GM10266 (cell line): ENCODE measurements at regions not wholly inside any gene's neighbourhood (a gene's known extent, or its start where the extent isn't known, plus 50 kb on each side); places are given as distances from the start of the nearest gene placed in this dataset.

Experiments
- DNase-seq: peaks from one replicate; pipeline ENCODE4 v3.0.0; 2012; ENCODE audit errors: extremely low spot score
- CTCF ChIP-seq: IDR thresholded peaks from 2 replicates; pipeline ENCODE4 v1.5.1; 2012; ENCODE audit warnings: mild to moderate bottlenecking, low read depth; ENCODE audit not compliant: control insufficient read depth, insufficient read depth; ENCODE audit errors: missing control alignments

- no peak for TF ChIP-seq CTCF
- no peak for DNase-seq
Measured at GRCh38 chr5:2983583-2984300, 232.3 kb upstream of the IRX2 start.

GRCh38 chr5:2981652-2982051 is 230.2 kb upstream of the IRX2 start:
- TF ChIP-seq CTCF, result no peak
- DNase-seq, result no peak

- TF ChIP-seq CTCF, result no peak
- DNase-seq, result no peak
Measured at GRCh38 chr5:2981035-2981434, 229.6 kb upstream of the IRX2 start.

- no peak for DNase-seq
Measured at GRCh38 chr5:2960294-2960693, 208.8 kb upstream of the IRX2 start.

GRCh38 chr5:2958976-2959375 is 207.5 kb upstream of the IRX2 start:
- TF ChIP-seq CTCF, result no peak
- no peak for DNase-seq

More at GRCh38 chr5:2960294-2960693, 208.8 kb upstream of the IRX2 start:
- TF ChIP-seq CTCF, result no peak

GRCh38 chr5:2948875-2949274 is 197.4 kb upstream of the IRX2 start:
- DNase-seq, result no peak
- no peak for TF ChIP-seq CTCF

- TF ChIP-seq CTCF, result no peak
- no peak for DNase-seq
Measured at GRCh38 chr5:2946315-2946714, 194.8 kb upstream of the IRX2 start.
